ENCODE measurements at regions not wholly inside any gene's neighbourhood (a gene's known extent, or its start where the extent isn't known, plus 50 kb on each side); places are given as distances from the start of the nearest gene placed in this dataset.

DNA sequence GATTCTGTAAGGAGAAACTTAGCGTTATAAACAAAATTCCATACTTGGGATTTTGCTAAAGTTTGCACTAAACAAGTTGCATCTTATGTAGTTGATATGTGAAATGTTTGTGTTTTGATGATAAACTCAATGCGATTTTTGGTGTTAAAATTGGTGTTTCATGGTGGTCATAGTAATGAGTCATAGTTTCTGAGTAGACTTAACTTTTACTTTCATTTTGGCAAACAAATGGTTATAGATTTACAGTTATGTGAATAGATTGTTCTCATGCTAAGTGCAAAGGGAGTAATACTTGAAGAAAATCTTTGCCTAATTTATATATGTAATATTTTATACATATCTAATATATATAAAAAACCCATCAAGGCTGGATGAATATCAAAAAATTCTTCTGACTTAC, 107.3 kb upstream of the ELAVL2 start:
- DNase-seq (ENCODE audit: low spot score) = no peak

GRCh38 chr9:23926368-23926767, 100.3 kb upstream of the ELAVL2 start:
- DNase-seq (ENCODE audit: low spot score) = no peak

- no peak for DNase-seq (ENCODE audit: low spot score)
Observed at GRCh38 chr9:23914431-23915003, 88.5 kb upstream of the ELAVL2 start.

DNA sequence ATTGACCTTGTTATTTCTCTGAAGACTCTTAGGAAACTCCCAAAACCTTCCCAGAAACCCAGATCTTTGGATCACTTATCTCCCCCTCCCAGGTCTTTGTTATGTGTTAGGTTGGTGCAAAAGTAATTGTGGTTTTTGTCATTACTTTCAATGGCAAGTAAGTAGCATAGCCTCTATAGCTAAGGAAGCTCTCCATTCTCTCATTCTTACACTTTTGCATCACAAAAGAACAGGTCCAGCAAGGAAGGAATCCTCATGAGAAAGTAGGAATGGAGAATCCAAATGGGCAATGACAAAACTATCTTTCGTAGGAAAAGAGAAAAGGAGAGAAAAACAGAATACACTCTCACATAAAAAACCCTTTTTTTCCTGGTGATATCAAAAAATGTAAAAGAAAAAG, 81.3 kb upstream of the ELAVL2 start:
- DNase-seq (ENCODE audit: low spot score) = no peak

GRCh38 chr9:23887781-23888180, 61.7 kb upstream of the ELAVL2 start:
- DNase-seq (ENCODE audit: low spot score) = no peak
